Transverse colon (tissue), 4 donors: ENCODE measurements at regions not wholly inside any gene's neighbourhood (a gene's known extent, or its start where the extent isn't known, plus 50 kb on each side); places are given as distances from the start of the nearest gene placed in this dataset.
"Not testable (repeated sequence)": the region's sequence is repeated elsewhere in the genome, so short reads cannot be mapped to it uniquely, and the experiment has no call there.

Experiments
- DNase-seq: peaks from one replicate; pipeline ENCODE4 v3.0.0-alpha.2; 2019
- H3K27ac ChIP-seq, 4 donors: fragments of 200-600 bp; sonication (generic); 2 replicates each; pipeline ENCODE4 v1.5.1; 2016 to 2018; ENCODE audit warnings: inconsistent platforms in 4 of 4
- H3K27me3 ChIP-seq: fragments of 200-600 bp; sonication (generic); 2 replicates; pipeline ENCODE4 v1.5.1; 2017; ENCODE audit warnings: inconsistent platforms
- H3K36me3 ChIP-seq, 4 donors: fragments of 200-600 bp; sonication (generic); 2 replicates each; pipeline ENCODE4 v1.5.1; 2017 to 2019; ENCODE audit warnings: inconsistent platforms in 4 of 4
- H3K4me1 ChIP-seq, 4 donors: fragments of 200-600 bp; sonication (generic); 2 replicates each; pipeline ENCODE4 v1.5.1; 2017 to 2020; ENCODE audit warnings: inconsistent platforms in 4 of 4
- H3K4me3 ChIP-seq, 4 donors: fragments of 200-600 bp; sonication (generic); 1 replicate in 1 of 4; 2 replicates in 3 of 4; pipeline versions ENCODE4 v1.5.1 to v1.6.1; 2017 to 2019; ENCODE audit warnings: inconsistent platforms in 4 of 4
- H3K9me3 ChIP-seq, 2 donors: fragments of 200-600 bp; sonication (generic); 2 replicates each; pipeline ENCODE4 v1.5.1; 2017 to 2019; ENCODE audit warnings: inconsistent platforms in 2 of 2
- CTCF ChIP-seq, 5 experiments: fragments of 200-600 bp in 3 of 5; fragments of 450-650 bp in 2 of 5; sonication (generic) in 3 of 5; IDR thresholded peaks; 1 replicate in 2 of 5; 2 replicates in 3 of 5; pipeline ENCODE4 v1.5.1; 2016 to 2017; ENCODE audit warnings: antibody characterized with exemption in 5 of 5, inconsistent platforms in 3 of 5, mild to moderate bottlenecking in 2 of 5, moderate library complexity in 1 of 5
- EP300 ChIP-seq: sonication (generic); formaldehyde crosslinking; IDR thresholded peaks from one replicate; pipeline ENCODE4 v1.6.1; 2017; ENCODE audit warnings: antibody characterized with exemption, low read depth
- POLR2A ChIP-seq: fragments of 450-650 bp; IDR thresholded peaks from one replicate; pipeline ENCODE4 v1.6.1; 2016; ENCODE audit warnings: antibody characterized with exemption, mild to moderate bottlenecking, moderate library complexity
- POLR2AphosphoS5 ChIP-seq, 3 donors: sonication (generic); formaldehyde crosslinking; IDR thresholded peaks; one replicate each; pipeline ENCODE4 v1.6.1; 2016; ENCODE audit warnings: antibody characterized with exemption in 3 of 3
- WGBS, 2 donors: methylation state at CpG; one replicate each; pipeline ENCODE4 v1.1.5; 2018; ENCODE audit warnings: low coverage in 1 of 2; 5-methylcytosine and 5-hydroxymethylcytosine counted together
- in situ Hi-C, 4 donors: fragments of 200-750 bp; cut with MboI; loops; one replicate each; pipeline versions ENCODE4 v1.15.0 to v1.15.1; 2017; ENCODE audit warnings: low sequenced_read_pairs in 3 of 4, low pct_ligation_motif_present in 1 of 4, low pct_unique_long_range_greater_than_20kb in 1 of 4
- intact Hi-C: fragments of 100-400 bp; cut with DNase I; formaldehyde crosslinking; loops from one replicate; pipeline ENCODE4 v1.15.1; 2023; ENCODE audit warnings: low total_unique reads

GRCh38 chr7:138328215-138328614 lies 131.8 kb upstream of the TRIM24 start:
- in situ Hi-C loops, result loop anchor here in 1 of 4 donors (25.0 kb wide), 1 partner anchor 109 kb away; no protein-coding TSS in a partner anchor
- H3K4me3 ChIP-seq, result no peak overlapping the region
- no peaks in the 10 kb centered on the region for H3K27me3 ChIP-seq
- H3K9me3 ChIP-seq, result peaks cover 18% of the 10 kb centered on the region in 2 donors
- H3K27ac ChIP-seq, result no peak overlapping the region
- WGBS, 2 donors, result 90 to 91% methylated on average over 2 of the region's 2 CpGs
- H3K36me3 ChIP-seq, result no peaks in the 10 kb centered on the region
- TF ChIP-seq CTCF (IDR thresholded peaks at IDR 0.05), result no peak
- intact Hi-C loops, result no loop called here
- no peak for DNase-seq
- no peaks in the 10 kb centered on the region for H3K4me1 ChIP-seq

GRCh38 chr7:138332850-138333249 lies 127.2 kb upstream of the TRIM24 start:
- H3K4me1 ChIP-seq, DNase-seq, intact Hi-C loops, H3K36me3 ChIP-seq, H3K27ac ChIP-seq, H3K27me3 ChIP-seq, H3K4me3 ChIP-seq: not testable (repeated sequence)
- WGBS, 2 donors, result 80 to 93% methylated on average over 3 to 5 of the region's 5 CpGs
- H3K9me3 ChIP-seq, result peaks cover 31 to 34% of the 10 kb centered on the region in 2 donors
- in situ Hi-C loops, result loop anchor here in 1 of 4 donors (25.0 kb wide), 1 partner anchor 104 kb away; no protein-coding TSS in a partner anchor

GRCh38 chr7:138338361-138338760 lies 121.7 kb upstream of the TRIM24 start:
- H3K27ac ChIP-seq, result no peak overlapping the region
- intact Hi-C loops, result no loop called here

GRCh38 chr7:138339229-138339628 lies 120.8 kb upstream of the TRIM24 start:
- in situ Hi-C loops, result loop anchor here in 1 of 4 donors (25.0 kb wide), 1 partner anchor 98 kb away; no protein-coding TSS in a partner anchor
- H3K27me3 ChIP-seq, H3K4me1 ChIP-seq, DNase-seq, H3K36me3 ChIP-seq, intact Hi-C loops, H3K4me3 ChIP-seq, H3K27ac ChIP-seq: not testable (repeated sequence)
- 81 to 93% methylated on average over 2 to 7 of the region's 7 CpGs for WGBS, 2 donors
- peaks cover 22 to 37% of the 10 kb centered on the region in 2 donors for H3K9me3 ChIP-seq

More at GRCh38 chr7:138338361-138338760, 121.7 kb upstream of the TRIM24 start:
- TF ChIP-seq CTCF (IDR thresholded peaks at IDR 0.05) (no peak), POLR2A (no peak), EP300 (no peak), POLR2AphosphoS5 (IDR thresholded peaks at IDR 0.05) (no peak)
- H3K4me3 ChIP-seq, result no peak overlapping the region
- no peak for DNase-seq
- in situ Hi-C loops, result loop anchor here in 1 of 4 donors (25.0 kb wide), 1 partner anchor 99 kb away; no protein-coding TSS in a partner anchor
- H3K36me3 ChIP-seq, result no peaks in the 10 kb centered on the region
- peaks cover 24 to 40% of the 10 kb centered on the region in 2 donors for H3K9me3 ChIP-seq
- H3K4me1 ChIP-seq, result no peaks in the 10 kb centered on the region
- H3K27me3 ChIP-seq, result no peaks in the 10 kb centered on the region

GRCh38 chr7:138342990-138343389 lies 117.1 kb upstream of the TRIM24 start:
- DNase-seq, result no peak
- H3K9me3 ChIP-seq, result peaks cover 23 to 42% of the 10 kb centered on the region in 2 donors
- H3K27ac ChIP-seq, result no peak overlapping the region
- no peak overlapping the region for H3K4me3 ChIP-seq
- no peaks in the 10 kb centered on the region for H3K27me3 ChIP-seq
- H3K36me3 ChIP-seq, result no peaks in the 10 kb centered on the region
- intact Hi-C loops (no loop called here), in situ Hi-C loops (loop anchor here in 1 of 4 donors (25.0 kb wide), 1 partner anchor 94 kb away; no protein-coding TSS in a partner anchor)
- no peaks in the 10 kb centered on the region for H3K4me1 ChIP-seq
- no peak for TF ChIP-seq CTCF (IDR thresholded peaks at IDR 0.05)
- no peak for TF ChIP-seq EP300
- TF ChIP-seq POLR2A, result no peak
- no peak for TF ChIP-seq POLR2AphosphoS5 (IDR thresholded peaks at IDR 0.05)
- 81 to 93% methylated on average over 4 of the region's 4 CpGs for WGBS, 2 donors
